COLO668 (cell line): ENCODE measurements at regions not wholly inside any gene's neighbourhood (a gene's known extent, or its start where the extent isn't known, plus 50 kb on each side); places are given as distances from the start of the nearest gene placed in this dataset.
"Not testable (repeated sequence)": the region's sequence is repeated elsewhere in the genome, so short reads cannot be mapped to it uniquely, and the experiment has no call there.

Source experiments
- DNase-seq: peaks from one replicate; lab custom pipeline; 2025; ENCODE audit not compliant: unreplicated experiment; lab: John Stamatoyannopoulos, UW

DNA sequence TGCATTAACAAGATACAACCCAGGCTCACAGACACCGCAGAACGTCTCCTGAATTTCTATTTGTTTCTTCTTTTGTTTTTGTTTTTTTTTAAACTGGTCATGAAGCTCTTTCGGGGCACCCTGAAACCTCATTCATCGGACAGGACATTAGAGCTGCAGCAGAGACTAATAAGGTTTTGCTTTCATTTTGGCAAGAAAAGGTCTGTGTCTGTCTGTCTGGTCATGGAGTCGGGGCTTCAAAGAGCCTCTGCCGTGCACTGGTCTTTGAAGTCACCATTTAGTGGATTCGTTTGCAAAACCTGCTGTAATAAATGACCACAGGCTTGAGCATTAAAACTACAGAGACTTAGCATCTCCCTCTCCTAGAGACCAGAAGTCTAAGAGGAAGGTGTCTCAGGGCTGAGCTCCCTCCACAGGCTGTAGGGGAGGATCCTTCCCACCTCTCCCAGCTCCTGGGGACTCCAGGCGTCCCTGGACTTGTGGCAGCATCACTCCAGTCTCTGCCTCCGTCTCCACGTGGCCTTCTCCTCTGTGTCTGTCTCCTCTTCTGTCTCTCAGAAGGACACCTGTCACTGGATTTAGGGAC, 247.5 kb downstream of the CRLF2 start:
- no peak for DNase-seq

DNA sequence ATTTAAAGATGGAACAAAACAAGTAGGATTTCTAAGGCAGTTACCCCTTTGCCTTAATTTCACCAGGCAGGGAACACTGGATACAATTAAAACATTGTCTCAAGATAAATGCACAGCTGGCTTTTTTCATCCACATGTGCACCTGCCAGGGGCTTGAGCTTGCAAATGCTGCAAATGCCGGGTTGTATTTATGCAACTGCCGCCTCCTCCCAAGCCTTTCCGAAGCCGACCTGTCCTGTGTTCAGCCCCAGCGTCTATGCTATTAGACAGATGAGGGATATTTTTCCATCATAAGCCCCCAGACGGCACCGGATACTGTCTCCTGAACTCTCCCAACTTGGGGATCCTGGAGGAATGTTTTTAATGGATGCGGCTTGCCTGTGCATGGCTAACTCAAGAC, 251.6 kb downstream of the CRLF2 start:
- no peak for DNase-seq

DNA sequence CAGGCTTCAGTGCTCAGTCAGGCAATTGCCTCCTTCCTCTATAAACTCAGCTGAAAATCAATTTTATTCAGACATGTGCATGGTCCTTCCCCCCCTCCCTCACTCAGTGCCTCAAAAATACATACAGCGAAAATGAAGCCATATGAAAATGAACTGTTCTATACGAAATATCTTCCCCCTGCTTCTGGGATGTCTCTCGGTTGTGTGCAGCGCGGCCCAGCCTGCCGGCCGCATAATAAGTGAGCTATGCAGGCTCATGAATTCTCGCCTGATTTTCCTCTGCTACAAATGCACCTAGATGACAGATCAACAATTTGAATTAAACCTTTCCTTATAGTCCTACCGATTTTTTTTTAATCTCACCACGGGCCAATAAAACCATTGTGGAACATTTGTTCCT, 252.9 kb downstream of the CRLF2 start:
- DNase-seq, result no peak

DNA sequence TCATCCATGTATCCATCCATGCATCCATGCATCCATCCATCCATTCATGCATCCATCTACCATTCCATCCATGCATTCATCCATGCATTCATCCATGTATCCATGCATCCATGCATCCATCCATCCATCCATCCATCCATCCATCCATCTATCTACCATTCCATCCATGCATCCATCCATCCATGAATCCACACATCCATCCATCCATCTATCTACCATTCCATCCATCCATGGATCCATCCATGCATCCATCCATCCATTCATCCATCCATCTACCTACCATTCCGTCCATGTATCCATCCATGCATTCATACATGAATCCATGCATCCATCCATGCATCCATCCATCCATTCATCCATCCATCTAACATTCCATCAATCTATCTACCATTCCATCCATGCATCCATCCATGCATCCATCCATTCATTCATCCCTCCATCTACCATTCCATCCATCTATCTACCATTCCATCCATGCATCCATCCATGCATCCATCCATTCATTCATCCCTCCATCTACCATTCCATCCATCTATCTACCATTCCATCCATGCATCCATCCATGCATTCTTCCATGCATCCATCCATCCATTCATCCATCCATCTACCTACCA, 257.2 kb downstream of the CRLF2 start:
- not testable (repeated sequence) for DNase-seq

DNA sequence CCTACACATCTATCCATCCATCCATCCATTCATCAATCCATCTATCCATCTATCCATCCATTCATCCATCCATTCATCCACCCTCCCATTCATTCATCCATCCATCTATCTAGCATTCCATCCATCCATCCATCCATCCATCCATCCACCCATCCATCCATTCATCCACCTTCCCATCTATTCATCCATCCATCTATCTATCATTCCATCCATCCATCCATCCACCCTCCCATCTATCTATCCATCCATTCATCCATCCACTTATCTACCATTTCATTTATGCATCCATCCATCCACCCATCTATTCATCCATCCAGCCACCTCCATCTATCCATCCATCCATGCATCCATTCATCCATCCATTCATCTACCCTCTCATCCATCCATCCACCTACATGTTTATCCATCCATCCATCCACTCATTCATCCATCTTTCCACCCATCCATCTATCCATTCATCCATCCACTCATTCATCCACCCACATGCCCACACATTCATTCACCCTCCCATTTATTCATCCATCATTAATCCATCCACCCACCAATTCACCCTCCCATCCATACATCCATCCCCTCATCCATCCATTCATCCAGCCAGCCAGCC, 258.5 kb downstream of the CRLF2 start:
- no peak for DNase-seq

DNA sequence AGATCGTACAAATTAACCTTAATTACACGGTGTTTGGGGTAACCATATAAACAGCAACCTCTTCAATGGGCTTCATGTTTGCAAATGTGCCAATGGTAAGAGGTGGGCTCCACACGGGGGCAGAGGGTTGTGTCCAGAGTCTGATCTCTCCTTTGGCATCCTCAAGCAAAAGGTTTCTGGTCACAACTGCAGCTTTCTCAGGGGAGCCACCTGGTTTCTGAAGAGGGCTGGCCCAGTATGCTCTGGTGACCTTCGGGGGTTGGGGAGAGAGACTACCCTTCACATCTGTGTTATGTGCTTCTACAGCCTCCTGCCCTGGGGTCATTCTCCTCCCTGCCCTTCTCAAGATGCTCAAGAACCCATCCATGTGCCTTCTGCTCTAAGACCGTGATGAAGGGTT, 259.6 kb downstream of the CRLF2 start:
- DNase-seq, result no peak

DNA sequence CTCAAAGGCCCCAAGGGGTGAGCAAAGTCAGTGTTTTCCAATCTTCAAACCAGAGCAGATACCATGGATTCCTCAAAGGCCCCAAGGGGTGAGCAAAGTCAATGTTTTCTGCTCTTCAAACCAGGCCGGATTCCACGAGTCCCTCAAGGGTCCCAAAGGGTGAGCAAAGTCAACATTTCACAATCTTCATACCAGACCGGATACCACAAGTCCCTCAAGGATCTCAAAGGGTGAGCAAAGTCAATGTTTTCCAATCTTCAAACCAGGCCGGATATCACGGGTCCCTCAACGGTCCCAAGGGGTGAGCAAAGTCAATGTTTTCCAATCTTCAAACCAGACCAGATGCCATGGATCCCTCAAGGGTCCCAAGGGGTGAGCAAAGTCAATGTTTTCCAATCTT, 265.2 kb downstream of the CRLF2 start:
- not testable (repeated sequence) for DNase-seq

DNA sequence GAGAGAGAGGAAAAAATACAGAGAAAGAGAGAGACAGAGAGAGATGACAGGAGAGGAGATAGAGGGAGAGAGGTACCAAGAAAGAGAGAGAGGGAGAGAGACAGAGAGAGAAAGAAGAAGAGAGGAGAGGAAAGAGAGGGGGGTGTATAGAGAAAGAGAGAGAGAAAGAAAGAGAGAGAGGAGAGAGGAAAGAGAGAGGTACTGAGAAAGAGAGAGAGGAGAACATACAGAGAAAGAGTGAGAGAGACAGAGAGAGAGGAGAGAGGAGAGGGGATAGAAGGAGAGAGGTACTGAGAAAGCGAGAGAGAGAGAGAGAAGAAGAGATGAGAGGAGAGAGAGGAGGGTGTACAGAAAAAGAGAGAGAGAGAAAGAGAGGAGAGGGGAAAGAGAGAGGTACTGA, 269.4 kb downstream of the CRLF2 start:
- no peak for DNase-seq

DNA sequence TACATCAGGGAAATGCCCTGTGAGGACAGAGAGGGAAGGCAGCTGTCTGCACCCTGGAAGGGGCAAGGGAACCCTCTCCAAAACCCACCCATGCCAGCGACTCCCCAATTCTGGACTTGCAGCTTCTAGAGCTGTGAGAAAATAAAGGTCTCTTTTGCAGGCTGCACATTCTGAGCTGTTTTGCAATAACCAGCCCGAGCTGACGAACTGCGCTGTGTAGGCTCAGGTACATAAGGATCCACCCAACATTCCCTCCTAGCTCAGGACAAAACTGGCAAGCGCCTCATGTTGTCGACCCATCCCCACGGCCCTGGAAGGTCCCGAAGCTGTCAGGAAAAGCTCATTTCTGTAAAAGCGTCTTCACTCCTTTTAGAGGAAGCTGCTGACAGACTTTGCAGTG, 271.8 kb downstream of the CRLF2 start:
- no peak for DNase-seq

DNA sequence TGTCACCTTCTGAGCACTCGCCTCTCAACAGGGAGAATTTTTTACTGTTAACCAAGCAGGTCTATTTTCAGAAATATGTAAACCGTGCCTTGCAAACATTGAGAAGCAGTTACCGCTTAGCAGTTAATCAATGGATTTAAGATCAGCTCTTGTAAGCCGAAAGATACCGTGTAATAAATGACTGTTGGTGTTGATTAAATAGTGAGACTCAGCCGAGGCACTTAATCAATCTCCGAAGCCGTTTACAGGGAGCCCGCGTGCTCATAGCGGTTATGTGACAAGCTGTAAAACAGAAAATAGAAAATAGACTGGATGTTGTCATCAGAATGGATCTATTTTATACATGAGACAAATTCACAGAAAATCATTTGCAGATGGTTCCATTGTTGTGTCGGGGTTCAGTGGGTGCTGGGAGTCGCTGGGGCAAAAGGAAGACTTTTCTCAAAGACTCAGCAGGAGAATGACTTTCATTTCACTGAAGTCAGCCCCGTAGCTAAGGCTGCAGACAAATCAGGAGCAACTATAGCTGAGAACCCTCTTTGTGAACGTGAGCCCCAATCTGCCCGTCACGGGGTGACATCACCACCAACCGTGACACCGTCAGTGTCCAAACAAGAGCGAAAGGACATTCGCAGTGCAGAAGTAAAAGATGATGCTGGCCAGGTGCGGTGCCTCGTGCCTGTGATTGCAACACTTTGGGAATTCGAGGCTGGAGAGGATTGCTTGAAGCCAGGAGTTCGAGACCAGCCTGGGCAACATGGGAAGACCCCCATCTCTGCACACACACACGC, 275.3 kb downstream of the CRLF2 start:
- no peak for DNase-seq

DNA sequence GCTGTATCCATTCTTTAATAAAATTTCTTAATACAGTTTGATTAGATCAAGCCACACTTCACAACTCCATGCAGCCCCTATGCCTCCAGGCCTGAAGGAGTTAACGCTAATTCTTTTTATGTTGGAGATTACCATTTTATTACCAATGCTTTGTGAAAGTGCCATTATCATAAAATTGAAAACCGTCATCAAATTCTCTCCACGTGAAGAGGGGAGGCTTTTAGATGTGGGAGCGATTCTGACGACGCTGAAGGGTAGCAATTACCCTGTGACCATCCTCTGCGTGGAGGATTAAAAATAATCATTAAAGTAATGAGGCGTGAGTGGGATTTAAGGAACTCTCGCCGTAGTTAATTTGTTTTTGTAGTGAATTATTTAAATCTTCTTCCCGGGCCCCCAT, 278.8 kb downstream of the CRLF2 start:
- no peak for DNase-seq

DNA sequence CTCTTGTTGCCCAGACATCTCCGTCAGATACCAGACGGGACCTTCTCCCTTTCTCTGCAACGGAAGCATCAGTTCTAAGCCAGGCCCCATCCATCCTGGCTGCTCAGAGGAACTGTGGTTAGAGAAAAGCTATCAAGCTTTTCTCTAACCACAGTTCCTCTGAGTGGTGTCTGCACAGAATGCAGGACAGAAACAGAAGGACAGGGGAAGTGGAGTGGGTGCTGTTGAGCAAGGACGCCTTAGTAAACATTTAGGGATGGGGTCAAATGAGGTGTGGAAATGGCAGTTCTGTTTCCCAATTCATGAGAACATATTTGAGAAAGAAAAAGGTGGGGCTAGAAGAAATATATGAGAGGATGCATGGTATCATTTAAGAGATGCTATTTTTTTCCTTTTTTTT, 283.8 kb downstream of the CRLF2 start:
- DNase-seq, result no peak

DNA sequence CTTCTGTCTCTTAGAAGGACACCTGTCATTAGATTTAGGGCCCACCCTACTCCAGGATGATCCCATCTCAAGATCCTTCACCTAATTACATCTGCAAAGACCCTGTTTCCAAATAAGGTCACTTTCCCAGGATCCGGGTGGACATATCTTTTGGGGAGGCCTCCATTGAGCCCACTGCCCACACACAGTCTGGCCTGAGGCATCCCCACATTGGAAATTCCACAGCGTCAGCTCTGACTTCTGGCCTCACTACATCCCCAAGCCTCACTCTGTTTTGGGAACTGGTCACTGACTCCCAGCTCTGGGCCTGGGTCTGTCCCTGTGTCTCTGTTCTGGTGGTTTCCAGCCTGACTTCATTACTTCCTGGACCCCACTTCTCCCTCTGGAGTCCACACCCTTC, 285.5 kb downstream of the CRLF2 start:
- DNase-seq, result no peak

DNA sequence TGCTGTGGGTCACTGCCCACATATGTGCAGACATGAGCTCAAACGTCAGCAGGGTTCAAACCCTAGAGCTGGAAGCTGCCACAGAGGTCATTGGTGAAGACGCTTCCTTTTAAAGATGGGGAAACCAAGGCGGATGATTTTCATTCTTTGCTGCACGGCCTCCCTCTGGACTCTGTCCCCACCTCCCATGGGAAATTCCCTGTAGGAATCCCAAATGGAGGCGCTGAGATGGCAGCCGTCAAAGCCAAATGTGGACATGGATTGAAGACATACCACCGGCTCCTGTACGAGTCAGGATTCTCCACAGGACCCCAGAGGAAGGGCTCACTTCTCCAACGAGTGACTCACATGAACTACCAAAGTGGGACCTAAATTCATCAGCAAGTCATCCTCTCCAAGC, 286.4 kb downstream of the CRLF2 start:
- no peak for DNase-seq

DNA sequence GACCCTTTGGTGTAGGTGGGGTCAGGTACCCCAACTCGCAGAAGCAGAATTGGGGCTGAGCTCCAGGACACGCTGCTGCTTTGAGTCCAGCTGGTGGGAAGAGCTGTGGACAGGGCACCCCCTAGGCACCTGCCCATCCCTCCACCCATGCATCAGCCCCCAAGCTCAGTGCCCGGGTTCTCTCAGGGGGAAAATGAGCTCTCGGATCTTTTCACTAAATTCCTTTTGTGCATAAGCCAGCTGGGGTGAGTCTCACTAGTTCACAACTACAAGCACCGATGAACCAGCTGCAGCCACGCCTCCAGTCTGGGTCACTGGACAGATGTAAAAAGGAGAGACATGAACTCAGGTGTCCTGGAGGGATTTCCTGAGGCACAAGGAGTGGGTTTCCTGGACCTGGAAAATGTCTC, 286.8 kb downstream of the CRLF2 start:
- DNase-seq, result no peak

DNA sequence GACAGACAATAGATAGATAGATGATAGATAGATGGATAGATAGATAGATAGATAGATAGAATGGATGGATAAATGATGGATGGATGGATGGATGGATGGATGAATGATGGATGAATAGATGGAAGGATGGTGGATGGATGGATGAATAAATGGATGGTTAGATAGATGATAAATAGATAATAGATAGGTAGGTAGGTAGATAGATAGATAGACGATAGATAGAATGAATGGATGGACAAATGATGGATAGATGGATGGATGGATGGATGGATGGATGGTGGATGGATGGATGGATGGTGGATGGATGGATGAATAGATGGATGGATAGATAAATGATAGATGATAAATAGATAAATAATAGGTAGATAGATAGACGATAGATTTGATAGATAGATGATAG, 287.4 kb downstream of the CRLF2 start:
- no peak for DNase-seq

DNA sequence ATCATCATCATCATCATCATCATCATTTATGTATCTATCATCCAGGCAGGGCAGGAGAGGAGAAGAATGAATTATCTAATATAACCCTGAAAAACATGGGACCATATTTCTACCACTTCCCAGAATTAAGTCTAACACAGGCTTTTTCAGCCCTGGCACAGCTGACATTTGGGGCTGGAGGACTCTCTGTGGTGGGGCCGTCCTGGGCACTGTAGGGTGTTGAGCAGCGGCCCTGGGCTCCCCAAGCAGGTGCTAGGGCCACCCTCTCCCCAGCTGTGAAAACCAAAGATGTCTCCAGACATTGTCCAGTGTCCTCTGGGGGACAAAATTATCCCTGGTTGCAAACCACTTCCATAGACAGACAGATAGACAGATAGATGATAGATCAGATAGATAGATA, 288.4 kb downstream of the CRLF2 start:
- no peak for DNase-seq

DNA sequence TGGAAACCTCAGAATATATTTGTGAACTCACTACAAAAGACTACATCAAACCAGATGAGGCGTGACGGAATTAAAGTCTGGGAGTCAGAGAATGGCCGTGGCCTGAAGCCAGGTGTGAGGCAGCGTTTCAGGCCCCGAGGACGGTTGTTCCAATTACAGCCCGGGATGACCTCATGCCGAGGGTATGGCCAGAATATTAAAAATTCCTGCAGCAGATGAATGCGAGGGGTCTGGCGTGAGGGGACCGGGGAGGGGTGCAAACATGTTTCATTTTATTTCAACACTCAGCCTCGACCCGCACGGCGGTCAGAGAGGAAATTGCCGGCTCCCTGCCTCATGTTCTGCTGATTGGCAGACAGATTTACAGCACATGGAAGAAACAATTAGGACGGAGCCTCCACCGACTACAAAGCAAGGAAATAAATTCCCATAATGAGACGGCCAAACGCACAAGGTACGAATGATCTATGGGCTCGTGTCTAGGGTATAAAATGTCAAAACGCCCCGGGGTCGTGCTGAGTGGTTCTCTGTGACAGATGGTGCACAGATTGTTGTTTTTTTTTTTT, 289.7 kb downstream of the SHOX start:
- DNase-seq, result no peak

DNA sequence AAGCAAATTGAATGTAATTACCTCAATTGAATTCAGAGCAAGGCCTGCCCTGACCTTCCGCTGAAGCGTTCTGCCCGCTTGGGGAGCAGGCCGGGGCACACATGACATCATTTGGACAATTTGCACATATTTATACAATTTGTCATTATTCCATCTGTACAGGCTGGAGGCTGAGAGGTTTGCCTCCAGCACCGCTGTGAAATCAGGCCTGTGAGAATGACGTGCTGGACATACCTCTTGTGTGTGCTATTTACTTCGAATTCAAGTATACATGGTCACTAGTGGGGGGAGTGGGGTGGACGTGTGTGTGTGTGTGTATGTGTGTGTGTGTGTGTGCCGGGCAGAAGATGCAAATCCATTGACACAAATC, 285.6 kb downstream of the SHOX start:
- DNase-seq, result no peak

DNA sequence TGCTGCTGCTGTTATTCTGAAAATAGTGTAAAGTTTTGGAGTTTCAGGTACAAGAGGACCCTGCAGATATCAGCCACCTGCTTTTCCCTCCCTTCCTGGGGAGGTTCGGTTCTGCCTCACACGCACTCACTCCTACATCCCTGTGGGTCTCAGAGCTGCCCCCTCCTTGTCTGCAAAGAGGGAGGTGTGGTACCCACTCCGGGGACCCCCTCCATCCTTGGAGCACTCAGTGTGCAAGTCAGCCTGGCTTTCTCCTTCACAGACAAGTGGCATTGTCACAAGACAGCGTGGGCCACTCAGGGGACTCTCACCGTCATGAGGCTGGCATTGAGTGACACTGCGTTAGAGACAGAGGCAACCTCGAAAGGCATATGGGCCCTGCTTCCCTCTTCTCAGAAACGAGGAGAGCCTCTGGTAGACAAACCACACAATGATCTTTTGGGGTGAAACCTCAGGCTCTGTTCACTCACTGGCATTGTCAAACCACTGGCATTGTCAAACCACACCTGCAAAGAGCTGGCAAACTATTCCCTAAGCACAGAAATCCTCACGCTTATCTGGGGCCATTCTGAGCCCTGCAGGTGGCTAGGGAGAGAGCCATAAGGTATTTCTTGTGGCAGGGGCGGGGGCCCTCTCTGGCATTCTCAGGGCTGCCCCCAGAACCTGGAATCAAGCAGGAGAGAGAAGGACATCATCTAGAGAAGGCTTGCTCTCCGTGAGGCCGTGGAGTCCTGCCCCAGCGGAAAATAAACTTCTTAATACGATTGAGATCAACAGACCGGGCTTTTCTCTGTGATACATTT, 285.0 kb downstream of the SHOX start:
- DNase-seq, result no peak

DNA sequence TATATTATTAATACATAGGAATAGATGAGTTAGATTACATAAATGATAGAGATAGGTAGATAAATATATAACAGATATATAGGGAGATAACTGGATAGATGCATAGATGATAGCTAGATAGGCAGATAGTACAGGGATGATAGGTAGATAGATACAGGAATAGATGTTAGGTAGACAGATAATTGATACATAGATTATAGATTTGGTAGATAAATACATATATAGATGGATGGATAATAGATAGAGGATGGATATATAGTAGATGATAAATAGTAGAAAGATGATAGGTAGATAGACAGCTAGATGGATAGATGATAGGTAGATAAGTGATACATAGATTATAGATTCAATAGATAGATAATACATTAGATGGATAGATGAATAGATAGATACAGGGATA, 283.6 kb downstream of the SHOX start:
- DNase-seq, result no peak
